NCI-H1417 treated with DMSO at 0.1 percent for 48 hours (cell line): ENCODE measurements at regions not wholly inside any gene's neighbourhood (a gene's known extent, or its start where the extent isn't known, plus 50 kb on each side); places are given as distances from the start of the nearest gene placed in this dataset.
"Not testable (repeated sequence)": the region's sequence is repeated elsewhere in the genome, so short reads cannot be mapped to it uniquely, and the experiment has no call there.

Experiments
- DNase-seq: peaks from one replicate; lab custom pipeline; 2025; lab: John Stamatoyannopoulos, UW

GRCh38 chr14:105659935-105660527, 133.6 kb downstream of the TMEM121 start:
- no peak for DNase-seq

GRCh38 chr14:105660816-105661531, 134.6 kb downstream of the TMEM121 start:
- no peak for DNase-seq

- not testable (repeated sequence) for DNase-seq
Measured at GRCh38 chr14:105662043-105662442, 135.7 kb downstream of the TMEM121 start.

GRCh38 chr14:105662592-105662991, 136.2 kb downstream of the TMEM121 start:
- not testable (repeated sequence) for DNase-seq

GRCh38 chr14:105663323-105663722, 136.9 kb downstream of the TMEM121 start:
- DNase-seq: not testable (repeated sequence)

GRCh38 chr14:105663818-105664596, 137.6 kb downstream of the TMEM121 start:
- not testable (repeated sequence) for DNase-seq

- no peak for DNase-seq
Measured at GRCh38 chr14:105664691-105665090, 138.3 kb downstream of the TMEM121 start.

- no peak for DNase-seq
Measured at GRCh38 chr14:105665247-105665950, 139.0 kb downstream of the TMEM121 start.

GRCh38 chr14:105665951-105666277, 139.5 kb downstream of the TMEM121 start:
- DNase-seq: no peak

GRCh38 chr14:105666420-105666819, 140.0 kb downstream of the TMEM121 start:
- no peak for DNase-seq

GRCh38 chr14:105666991-105667662, 140.7 kb downstream of the TMEM121 start:
- DNase-seq: not testable (repeated sequence)

- not testable (repeated sequence) for DNase-seq
Measured at GRCh38 chr14:105667663-105668020, 141.3 kb downstream of the TMEM121 start.

- not testable (repeated sequence) for DNase-seq
Measured at GRCh38 chr14:105668021-105668420, 141.6 kb downstream of the TMEM121 start.

- not testable (repeated sequence) for DNase-seq
Measured at GRCh38 chr14:105668471-105669230, 142.3 kb downstream of the TMEM121 start.

GRCh38 chr14:105669231-105669610, 142.8 kb downstream of the TMEM121 start:
- not testable (repeated sequence) for DNase-seq

- not testable (repeated sequence) for DNase-seq
Measured at GRCh38 chr14:105669646-105670045, 143.3 kb downstream of the TMEM121 start.

GRCh38 chr14:105672450-105673200, 146.2 kb downstream of the TMEM121 start:
- DNase-seq: not testable (repeated sequence)

GRCh38 chr14:105675433-105675832, 149.1 kb downstream of the TMEM121 start:
- not testable (repeated sequence) for DNase-seq

GRCh38 chr14:105675905-105676670, 149.7 kb downstream of the TMEM121 start:
- not testable (repeated sequence) for DNase-seq
